GM21723 (cell line): ENCODE measurements at regions not wholly inside any gene's neighbourhood (a gene's known extent, or its start where the extent isn't known, plus 50 kb on each side); places are given as distances from the start of the nearest gene placed in this dataset.

ENCODE experiments used
- ATAC-seq: cut with Tn5 transposase; IDR thresholded peaks from one replicate; pipeline ENCODE4 v1.9.1; 2021; ENCODE audit warnings: mild to moderate bottlenecking, moderate library complexity; ENCODE audit not compliant: unreplicated experiment

GRCh38 chr5:148941810-148942209 is 115.4 kb downstream of the ADRB2 start:
- ATAC-seq: no peak

- ATAC-seq: no peak
Observed at GRCh38 chr5:148949841-148950470, 112.9 kb downstream of the SH3TC2 start.

- no peak for ATAC-seq
Observed at GRCh38 chr5:148950471-148950863, 112.4 kb downstream of the SH3TC2 start.

- no peak for ATAC-seq
Observed at GRCh38 chr5:148950892-148951291, 112.0 kb downstream of the SH3TC2 start.

GRCh38 chr5:148951612-148952011 is 111.2 kb downstream of the SH3TC2 start:
- no peak for ATAC-seq

- ATAC-seq: no peak
Observed at GRCh38 chr5:148952097-148952867, 110.6 kb downstream of the SH3TC2 start.

- no peak for ATAC-seq
Observed at GRCh38 chr5:148953711-148954110, 109.2 kb downstream of the SH3TC2 start.
